ENCODE measurements at regions not wholly inside any gene's neighbourhood (a gene's known extent, or its start where the extent isn't known, plus 50 kb on each side); places are given as distances from the start of the nearest gene placed in this dataset.

DNA sequence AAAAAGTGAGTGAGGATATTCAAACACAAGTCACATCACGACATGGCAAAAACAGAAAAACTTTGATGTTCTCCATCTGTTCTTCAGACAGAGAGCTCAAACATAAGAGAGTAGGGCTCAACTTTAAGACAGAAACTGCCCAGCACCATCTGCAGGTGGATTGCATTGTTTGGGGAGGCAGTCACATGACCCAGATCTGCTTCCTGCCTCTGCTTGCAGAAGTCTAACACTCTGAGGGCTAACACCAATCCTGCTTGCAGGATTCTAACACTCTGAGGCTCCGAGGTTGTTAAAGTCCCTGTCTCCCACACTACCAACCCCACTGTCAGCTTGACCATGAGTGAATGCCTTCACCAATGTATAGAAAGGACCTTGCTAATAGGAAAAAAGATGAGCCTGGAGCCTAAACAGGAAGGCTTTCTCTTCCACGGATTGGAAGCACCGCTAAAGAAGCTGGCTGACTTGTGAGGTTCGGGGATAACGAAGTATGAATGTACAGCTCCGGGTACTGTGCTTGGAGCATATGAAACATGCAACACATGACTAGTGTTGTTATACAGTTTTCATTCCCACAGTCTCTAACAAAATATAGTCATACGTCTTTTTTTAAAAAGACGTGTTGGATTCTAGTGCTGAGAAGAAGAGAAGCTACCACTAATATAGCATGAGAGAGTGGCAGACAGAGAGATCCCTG lies 176.6 kb upstream of the CREB1 start (continued):
- TF ChIP-seq, protein P1, sequence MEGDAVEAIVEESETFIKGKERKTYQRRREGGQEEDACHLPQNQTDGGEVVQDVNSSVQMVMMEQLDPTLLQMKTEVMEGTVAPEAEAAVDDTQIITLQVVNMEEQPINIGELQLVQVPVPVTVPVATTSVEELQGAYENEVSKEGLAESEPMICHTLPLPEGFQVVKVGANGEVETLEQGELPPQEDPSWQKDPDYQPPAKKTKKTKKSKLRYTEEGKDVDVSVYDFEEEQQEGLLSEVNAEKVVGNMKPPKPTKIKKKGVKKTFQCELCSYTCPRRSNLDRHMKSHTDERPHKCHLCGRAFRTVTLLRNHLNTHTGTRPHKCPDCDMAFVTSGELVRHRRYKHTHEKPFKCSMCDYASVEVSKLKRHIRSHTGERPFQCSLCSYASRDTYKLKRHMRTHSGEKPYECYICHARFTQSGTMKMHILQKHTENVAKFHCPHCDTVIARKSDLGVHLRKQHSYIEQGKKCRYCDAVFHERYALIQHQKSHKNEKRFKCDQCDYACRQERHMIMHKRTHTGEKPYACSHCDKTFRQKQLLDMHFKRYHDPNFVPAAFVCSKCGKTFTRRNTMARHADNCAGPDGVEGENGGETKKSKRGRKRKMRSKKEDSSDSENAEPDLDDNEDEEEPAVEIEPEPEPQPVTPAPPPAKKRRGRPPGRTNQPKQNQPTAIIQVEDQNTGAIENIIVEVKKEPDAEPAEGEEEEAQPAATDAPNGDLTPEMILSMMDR (IDR thresholded peaks at IDR 0.05 in 2 of 3, conservative IDR thresholded peaks at IDR 0.05 in 1 of 3; ENCODE audit: control insufficient read depth in 2 of 3, extremely low read depth in 1 of 3, insufficient read depth in 1 of 3, low read depth in 3 of 3, low read length in 3 of 3), result peak in 1 of 3 experiments; percentile 45; a peak in 1 of 6 replicates
- TF ChIP-seq KDM1A (IDR thresholded peaks at IDR 0.05; ENCODE audit: borderline replicate concordance), result no peak

DNA sequence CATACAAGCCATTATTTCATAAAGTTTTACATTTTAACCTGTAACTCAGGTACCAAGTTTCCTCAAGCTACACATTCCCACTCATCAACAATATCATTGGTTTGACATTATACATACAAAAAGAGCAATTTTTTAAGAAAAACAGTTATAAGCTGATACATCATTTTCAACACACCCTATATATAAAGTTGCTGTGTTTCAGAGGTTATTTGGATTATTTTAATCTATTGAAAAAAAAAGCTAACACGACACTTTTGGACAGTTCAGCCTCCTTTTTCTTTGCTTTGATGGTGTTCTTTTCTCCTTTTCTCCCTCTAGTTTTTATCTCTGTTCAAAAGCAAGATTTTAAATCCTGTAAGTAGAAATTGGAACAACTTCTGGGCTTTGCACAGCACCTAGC lies 175.9 kb upstream of the CREB1 start:
- ChIA-PET RAD21 (ENCODE audit: unreplicated experiment) (interaction anchor here (0.9 to 2.2 kb wide), 8 partner anchors 9 to 553 kb away, joined by 3 to 5 read pairs (median 4); no protein-coding TSS in a partner anchor), POLR2A (interaction anchor here (0.5 to 1.4 kb wide), 4 partner anchors 21 to 341 kb away, joined by 3 read pairs; no protein-coding TSS in a partner anchor), SMC1A (ENCODE audit: uncharacterized antibody, unreplicated experiment) (interaction anchor here (0.8 to 3.3 kb wide), 13 partner anchors 10 to 657 kb away, joined by 3 to 22 read pairs (median 4); no protein-coding TSS in a partner anchor), CTCF (interaction anchor here (0.7 to 2.0 kb wide), 11 partner anchors 10 to 308 kb away, joined by 3 to 7 read pairs (median 5); no protein-coding TSS in a partner anchor)
- no peak for TF ChIP-seq YBX1 (IDR thresholded peaks at IDR 0.05)
- no peak for TF ChIP-seq TCF3 (IDR thresholded peaks at IDR 0.05; ENCODE audit: borderline replicate concordance, insufficient read depth, low read depth, low read length)
- no peak for TF ChIP-seq IRF4 (IDR thresholded peaks at IDR 0.05; ENCODE audit: low read depth, low read length)
- TF ChIP-seq RAD51 (IDR thresholded peaks at IDR 0.05), result no peak
- no peak for TF ChIP-seq ZNF384 (IDR thresholded peaks at IDR 0.05; ENCODE audit: borderline replicate concordance, low read depth, low read length)
- TF ChIP-seq MEF2A (IDR thresholded peaks at IDR 0.05; ENCODE audit: insufficient read depth, low read depth, low read length), result no peak
- TF ChIP-seq BCL11A (IDR thresholded peaks at IDR 0.05; ENCODE audit: low read depth, low read length), result no peak
- TF ChIP-seq EP300 (IDR thresholded peaks at IDR 0.05; ENCODE audit: borderline replicate concordance in 1 of 2, control insufficient read depth in 1 of 2, low read depth in 2 of 2, low read length in 2 of 2), result no peak
- no peak for TF ChIP-seq NFYB (IDR thresholded peaks at IDR 0.05; ENCODE audit: insufficient read depth, low read depth, low read length)
- no peak for TF ChIP-seq CREB1 (IDR thresholded peaks at IDR 0.05; ENCODE audit: low read depth)
- TF ChIP-seq NFIC (IDR thresholded peaks at IDR 0.05; ENCODE audit: low read depth, low read length), result no peak
- TF ChIP-seq HDGF (IDR thresholded peaks at IDR 0.05), result no peak
- no peak for TF ChIP-seq RBBP5 (conservative IDR thresholded peaks at IDR 0.05)
- no peak for TF ChIP-seq SMC3 (IDR thresholded peaks at IDR 0.05; ENCODE audit: borderline replicate concordance, low read length)
- TF ChIP-seq PAX8 (IDR thresholded peaks at IDR 0.05), result no peak
- TF ChIP-seq NFXL1 (IDR thresholded peaks at IDR 0.05; ENCODE audit: borderline replicate concordance), result no peak
- no peak for TF ChIP-seq NR2F1 (conservative IDR thresholded peaks at IDR 0.05)
- TF ChIP-seq SMAD1 (IDR thresholded peaks at IDR 0.05; ENCODE audit: low read depth, partially characterized antibody), result no peak
- TF ChIP-seq SUPT20H (IDR thresholded peaks at IDR 0.05; ENCODE audit: borderline replicate concordance, control insufficient read depth, low read depth, low read length), result no peak
- ATAC-seq, result no peak
- Histone ChIP-seq H3K79me2 (ENCODE audit: control insufficient read depth, insufficient read depth, low read length) (no peaks in the 10 kb centered on the region), H3K36me3 (ENCODE audit: control insufficient read depth in 2 of 2, insufficient read depth in 2 of 2, low read length in 1 of 2) (no peaks in the 10 kb centered on the region), H3K9ac (ENCODE audit: control insufficient read depth, insufficient read depth, low read length) (no peak overlapping the region), H3K4me1 (ENCODE audit: control insufficient read depth, insufficient read depth, low read length) (peaks cover 7% of the 10 kb centered on the region; the same call in 1 of the 2 replicates), H3K27me3 (replicated peaks in 1 of 2; ENCODE audit: control insufficient read depth in 2 of 2, insufficient read depth in 2 of 2, low read length in 1 of 2) (no peaks in the 10 kb centered on the region), H3K9me3 (replicated peaks; ENCODE audit: control insufficient read depth, insufficient read depth, low read length) (no peaks in the 10 kb centered on the region), H4K20me1 (ENCODE audit: control insufficient read depth, insufficient read depth) (no peaks in the 10 kb centered on the region), H2AFZ (ENCODE audit: control insufficient read depth, low read depth, low read length) (no peak overlapping the region), H3K27ac (ENCODE audit: control insufficient read depth, insufficient read depth) (no peak overlapping the region), H3K4me2 (ENCODE audit: control insufficient read depth, insufficient read depth) (no peak overlapping the region), H3K4me3 (no peak overlapping the region)
- intact Hi-C loops (cut with micrococcal nuclease; ENCODE audit: unreplicated experiment), result loop anchor here (10.0 kb wide), 1 partner anchor 549 kb away; no protein-coding TSS in a partner anchor
- FAIRE-seq, result no peak
- 96% methylated on average over 1 of the region's 1 CpG for WGBS (ENCODE audit: insufficient coverage, insufficient replicate concordance, low lambda C conversion rate, missing lambda C conversion rate)
- no TSS peak for BruUV-seq (replicated peaks)
- no peak for DNase-seq (ENCODE audit: low read depth, low spot score)
- in situ Hi-C loops (cut with MboI), result no loop called here

All from GM12878 (cell line).